ENCODE measurements at regions not wholly inside any gene's neighbourhood (a gene's known extent, or its start where the extent isn't known, plus 50 kb on each side); places are given as distances from the start of the nearest gene placed in this dataset.

DNA sequence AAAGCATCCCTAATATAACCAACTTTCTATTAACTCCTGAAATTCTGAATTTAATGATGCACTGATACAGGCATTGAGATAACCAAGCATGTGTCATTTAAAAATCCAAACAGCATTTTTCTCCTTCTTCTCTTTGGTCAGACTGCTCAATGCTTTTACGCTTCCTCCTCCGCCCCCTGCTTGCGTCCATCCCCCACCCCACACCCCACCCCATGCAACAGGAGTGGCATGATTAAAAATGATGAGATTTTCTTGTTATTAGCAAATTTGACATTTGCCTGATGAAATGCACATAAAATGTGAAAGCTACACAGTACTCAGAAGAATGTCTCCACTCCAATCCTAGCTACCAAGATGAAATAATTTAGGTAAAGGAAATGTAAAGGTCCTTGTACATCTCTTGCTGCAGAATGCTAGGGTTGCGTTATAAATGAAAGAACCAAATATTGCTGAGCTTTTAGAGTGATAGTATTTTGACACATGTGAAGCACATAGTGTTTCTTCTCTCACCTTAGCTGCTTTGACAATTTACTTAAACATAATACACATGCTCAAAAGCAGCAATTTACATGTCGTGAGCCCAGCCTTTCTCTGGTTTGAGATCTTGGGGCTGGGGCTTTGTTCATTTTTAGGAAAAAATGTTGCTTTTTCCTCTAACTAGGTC lies 263.8 kb downstream of the MEIS1 start:
- H2BK15ac ChIP-seq (ENCODE audit: low read depth, low read length), result no peak overlapping the region
- no peak overlapping the region for H4K91ac ChIP-seq (ENCODE audit: insufficient read depth, low read depth, low read length)
- intact Hi-C loops (cut with micrococcal nuclease), result no loop called here
- POLR2A ChIA-PET (ENCODE audit: unreplicated experiment), result no interaction called here
- H3K27me3 ChIP-seq (ENCODE audit: control insufficient read depth, insufficient read depth, low read length), result no peaks in the 10 kb centered on the region
- no peak overlapping the region for H3K14ac ChIP-seq (replicated peaks; ENCODE audit: low read depth, low read length)
- no CpG with 5 or more reads among the region's 5 CpGs for WGBS, 2 experiments (ENCODE audit: extremely low coverage in 2 of 2, insufficient read length in 1 of 2)
- H3K23ac ChIP-seq (ENCODE audit: low read depth, low read length), result no peak overlapping the region
- no peak overlapping the region for H3K27ac ChIP-seq (ENCODE audit: insufficient read depth, low read length)
- H3K56ac ChIP-seq (ENCODE audit: extremely low read depth, insufficient read depth, low read length), result no peak overlapping the region
- no peak overlapping the region for H2BK120ac ChIP-seq (ENCODE audit: low read depth, low read length)
- in situ Hi-C loops (cut with MboI; ENCODE audit: low sequenced_read_pairs), result no loop called here
- BruUV-seq (replicated peaks), result no TSS peak
- H2AK9ac ChIP-seq (replicated peaks; ENCODE audit: low read depth, low read length, poor library complexity), result no peak overlapping the region
- no peak overlapping the region for H3K4me2 ChIP-seq (ENCODE audit: low read depth, low read length)
- H3K4ac ChIP-seq (ENCODE audit: low read depth, low read length), result no peak overlapping the region
- no peak for ATAC-seq (ENCODE audit: low read depth)
- H2BK20ac ChIP-seq (ENCODE audit: low read depth, low read length), result no peak overlapping the region
- no peak overlapping the region for H4K5ac ChIP-seq (ENCODE audit: low read depth, low read length)
- H3K36me3 ChIP-seq (ENCODE audit: control insufficient read depth, insufficient read depth, low read length), result no peaks in the 10 kb centered on the region
- DNase-seq, result no peak
- no peak overlapping the region for H3K18ac ChIP-seq (ENCODE audit: low read depth, low read length)
- H2AK5ac ChIP-seq (ENCODE audit: low read depth, low read length), result no peak overlapping the region
- H3K9ac ChIP-seq (ENCODE audit: low read depth, low read length), result no peak overlapping the region
- H3K4me3 ChIP-seq (ENCODE audit: insufficient read depth, low read depth, low read length), result no peak overlapping the region
- peaks cover 3% of the 10 kb centered on the region; the same call in 1 of the 2 replicates for H3K4me1 ChIP-seq (ENCODE audit: control insufficient read depth, insufficient read depth, low read length)
- no peaks in the 10 kb centered on the region for H3K9me1 ChIP-seq (ENCODE audit: insufficient read depth, low read length)
- H4K8ac ChIP-seq (ENCODE audit: low read depth in 2 of 2, low read length in 2 of 2), result no peak overlapping the region
- no peak overlapping the region for H2BK5ac ChIP-seq (ENCODE audit: low read depth, low read length, poor library complexity, severe bottlenecking)
- no peaks in the 10 kb centered on the region for H3K9me3 ChIP-seq (ENCODE audit: control insufficient read depth, insufficient read depth, low read length)
- H2AFZ ChIP-seq (replicated peaks; ENCODE audit: low read length, poor library complexity), result no peak overlapping the region
- dilution Hi-C loops (cut with HindIII; ENCODE audit: low sequenced_read_pairs, unreplicated experiment), result no loop called here
- TF ChIP-seq MAFK (IDR thresholded peaks at IDR 0.05; ENCODE audit: low read depth, low read length) (no peak), MAZ (IDR thresholded peaks at IDR 0.05; ENCODE audit: borderline replicate concordance, low read depth, low read length) (no peak), POLR2A (IDR thresholded peaks at IDR 0.05; ENCODE audit: low read depth, low read length) (no peak), CEBPB (IDR thresholded peaks at IDR 0.05; ENCODE audit: low read depth, low read length) (no peak), MXI1 (IDR thresholded peaks at IDR 0.05; ENCODE audit: borderline replicate concordance, low read depth, low read length) (no peak), BHLHE40 (IDR thresholded peaks at IDR 0.05; ENCODE audit: low read depth, low read length) (no peak), FOS (IDR thresholded peaks at IDR 0.05; ENCODE audit: low read depth, low read length) (no peak), RCOR1 (IDR thresholded peaks at IDR 0.05; ENCODE audit: insufficient replicate concordance, low read length) (no peak), RFX5 (IDR thresholded peaks at IDR 0.05; ENCODE audit: low read depth, low read length) (no peak), NFE2L2 (IDR thresholded peaks at IDR 0.05; ENCODE audit: low read depth, low read length) (no peak), SMC3 (IDR thresholded peaks at IDR 0.05; ENCODE audit: low read depth, low read length) (no peak), CHD1 (IDR thresholded peaks at IDR 0.05; ENCODE audit: low read depth, low read length) (no peak), RAD21 (IDR thresholded peaks at IDR 0.05; ENCODE audit: low read length) (no peak)
- TF ChIP-seq, protein P1, sequence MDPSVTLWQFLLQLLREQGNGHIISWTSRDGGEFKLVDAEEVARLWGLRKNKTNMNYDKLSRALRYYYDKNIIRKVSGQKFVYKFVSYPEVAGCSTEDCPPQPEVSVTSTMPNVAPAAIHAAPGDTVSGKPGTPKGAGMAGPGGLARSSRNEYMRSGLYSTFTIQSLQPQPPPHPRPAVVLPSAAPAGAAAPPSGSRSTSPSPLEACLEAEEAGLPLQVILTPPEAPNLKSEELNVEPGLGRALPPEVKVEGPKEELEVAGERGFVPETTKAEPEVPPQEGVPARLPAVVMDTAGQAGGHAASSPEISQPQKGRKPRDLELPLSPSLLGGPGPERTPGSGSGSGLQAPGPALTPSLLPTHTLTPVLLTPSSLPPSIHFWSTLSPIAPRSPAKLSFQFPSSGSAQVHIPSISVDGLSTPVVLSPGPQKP (IDR thresholded peaks at IDR 0.05; ENCODE audit: borderline replicate concordance, low read depth, low read length), result no peak
- TF ChIP-seq, protein P2, sequence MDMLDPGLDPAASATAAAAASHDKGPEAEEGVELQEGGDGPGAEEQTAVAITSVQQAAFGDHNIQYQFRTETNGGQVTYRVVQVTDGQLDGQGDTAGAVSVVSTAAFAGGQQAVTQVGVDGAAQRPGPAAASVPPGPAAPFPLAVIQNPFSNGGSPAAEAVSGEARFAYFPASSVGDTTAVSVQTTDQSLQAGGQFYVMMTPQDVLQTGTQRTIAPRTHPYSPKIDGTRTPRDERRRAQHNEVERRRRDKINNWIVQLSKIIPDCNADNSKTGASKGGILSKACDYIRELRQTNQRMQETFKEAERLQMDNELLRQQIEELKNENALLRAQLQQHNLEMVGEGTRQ (IDR thresholded peaks at IDR 0.05; ENCODE audit: low read depth, low read length), result no peak
- TF ChIP-seq, protein P3, sequence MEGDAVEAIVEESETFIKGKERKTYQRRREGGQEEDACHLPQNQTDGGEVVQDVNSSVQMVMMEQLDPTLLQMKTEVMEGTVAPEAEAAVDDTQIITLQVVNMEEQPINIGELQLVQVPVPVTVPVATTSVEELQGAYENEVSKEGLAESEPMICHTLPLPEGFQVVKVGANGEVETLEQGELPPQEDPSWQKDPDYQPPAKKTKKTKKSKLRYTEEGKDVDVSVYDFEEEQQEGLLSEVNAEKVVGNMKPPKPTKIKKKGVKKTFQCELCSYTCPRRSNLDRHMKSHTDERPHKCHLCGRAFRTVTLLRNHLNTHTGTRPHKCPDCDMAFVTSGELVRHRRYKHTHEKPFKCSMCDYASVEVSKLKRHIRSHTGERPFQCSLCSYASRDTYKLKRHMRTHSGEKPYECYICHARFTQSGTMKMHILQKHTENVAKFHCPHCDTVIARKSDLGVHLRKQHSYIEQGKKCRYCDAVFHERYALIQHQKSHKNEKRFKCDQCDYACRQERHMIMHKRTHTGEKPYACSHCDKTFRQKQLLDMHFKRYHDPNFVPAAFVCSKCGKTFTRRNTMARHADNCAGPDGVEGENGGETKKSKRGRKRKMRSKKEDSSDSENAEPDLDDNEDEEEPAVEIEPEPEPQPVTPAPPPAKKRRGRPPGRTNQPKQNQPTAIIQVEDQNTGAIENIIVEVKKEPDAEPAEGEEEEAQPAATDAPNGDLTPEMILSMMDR (conservative IDR thresholded peaks at IDR 0.05; ENCODE audit: low read depth, low read length), result no peak
- CTCF ChIA-PET, result interaction anchor here (0.6 to 2.5 kb wide), 4 partner anchors 10 to 212 kb away, joined by 3 to 8 read pairs (median 3); no protein-coding TSS in a partner anchor
- H4K20me1 ChIP-seq (ENCODE audit: insufficient read depth, low read length), result no peaks in the 10 kb centered on the region
- H3K79me1 ChIP-seq (ENCODE audit: low read depth in 1 of 2, low read length in 2 of 2), result no peaks in the 10 kb centered on the region

Data from IMR-90 (cell line).